Neural progenitor cell (in vitro differentiated cells): ENCODE measurements at regions not wholly inside any gene's neighbourhood (a gene's known extent, or its start where the extent isn't known, plus 50 kb on each side); places are given as distances from the start of the nearest gene placed in this dataset.

Source experiments
- DNase-seq: peaks from one replicate; pipeline ENCODE4 v3.0.0-alpha.2; 2016; ENCODE audit warnings: low spot score
- H2AFZ ChIP-seq: fragments of 200-600 bp; sonication (generic); replicated peaks from 2 replicates; pipeline ENCODE4 v1.6.1; 2016; ENCODE audit warnings: antibody characterized with exemption
- H3F3A ChIP-seq: fragments of 200-600 bp; sonication (generic); 2 replicates; pipeline ENCODE4 v1.6.1; 2016; ENCODE audit warnings: antibody characterized with exemption, low read depth
- H3K27ac ChIP-seq: fragments of 200-600 bp; sonication (generic); 2 replicates; pipeline ENCODE4 v1.5.1; 2016; ENCODE audit warnings: mild to moderate bottlenecking
- H3K27me3 ChIP-seq: fragments of 200-600 bp; sonication (generic); 2 replicates; pipeline ENCODE4 v1.6.1; 2016; ENCODE audit warnings: mild to moderate bottlenecking, moderate library complexity
- H3K36me3 ChIP-seq: fragments of 200-600 bp; sonication (generic); 2 replicates; pipeline ENCODE4 v1.5.1; 2016
- H3K4me1 ChIP-seq: fragments of 200-600 bp; sonication (generic); 2 replicates; pipeline ENCODE4 v1.6.1; 2016; ENCODE audit warnings: mixed run types
- H3K4me2 ChIP-seq: fragments of 200-600 bp; sonication (generic); 2 replicates; pipeline ENCODE4 v1.6.1; 2016
- H3K4me3 ChIP-seq: fragments of 200-600 bp; sonication (generic); 2 replicates; pipeline ENCODE4 v1.5.1; 2016
- H3K79me2 ChIP-seq: fragments of 200-600 bp; sonication (generic); 2 replicates; pipeline ENCODE4 v1.6.1; 2016; ENCODE audit warnings: low read depth
- H3K9ac ChIP-seq: fragments of 200-600 bp; sonication (generic); 2 replicates; pipeline ENCODE4 v1.6.1; 2016
- H3K9me3 ChIP-seq: fragments of 200-600 bp; sonication (generic); 2 replicates; pipeline ENCODE4 v1.5.1; 2016; ENCODE audit warnings: low read depth
- H4K20me1 ChIP-seq: fragments of 200-600 bp; sonication (generic); 2 replicates; pipeline ENCODE4 v1.6.1; 2016; ENCODE audit warnings: low read depth
- H3K27ac Mint-ChIP-seq: 3 replicates; pipeline ENCODE4 v1.8.0; 2021; ENCODE audit warnings: mixed read lengths
- H3K27me3 Mint-ChIP-seq: 2 replicates; pipeline ENCODE4 v1.8.0; 2022; ENCODE audit warnings: low read depth, mild to moderate bottlenecking, inconsistent platforms, moderate library complexity, mixed read lengths; ENCODE audit not compliant: insufficient read depth
- H3K36me3 Mint-ChIP-seq: 3 replicates; pipeline ENCODE4 v1.8.0; 2021; ENCODE audit warnings: mixed read lengths
- H3K4me1 Mint-ChIP-seq: 3 replicates; pipeline ENCODE4 v1.8.0; 2021; ENCODE audit warnings: mixed read lengths
- H3K4me3 Mint-ChIP-seq: 3 replicates; pipeline ENCODE4 v1.8.0; 2021; ENCODE audit warnings: mild to moderate bottlenecking, moderate library complexity, mixed read lengths
- H3K9me3 Mint-ChIP-seq: 3 replicates; pipeline ENCODE4 v1.8.0; 2020; ENCODE audit warnings: mixed read lengths
- CTCF ChIP-seq: fragments of 200-600 bp; sonication (generic); IDR thresholded peaks from 2 replicates; pipeline ENCODE4 v1.5.1; 2017; ENCODE audit warnings: antibody characterized with exemption, mild to moderate bottlenecking
- EZH2 ChIP-seq: fragments of 200-600 bp; sonication (generic); IDR thresholded peaks from 2 replicates; pipeline ENCODE4 v1.6.1; 2017; ENCODE audit warnings: antibody characterized with exemption, mild to moderate bottlenecking, moderate library complexity
- EZH2phosphoT487 ChIP-seq: fragments of 200-600 bp; sonication (generic); IDR thresholded peaks from 2 replicates; pipeline ENCODE4 v1.6.1; 2017; ENCODE audit warnings: antibody characterized with exemption

DNA sequence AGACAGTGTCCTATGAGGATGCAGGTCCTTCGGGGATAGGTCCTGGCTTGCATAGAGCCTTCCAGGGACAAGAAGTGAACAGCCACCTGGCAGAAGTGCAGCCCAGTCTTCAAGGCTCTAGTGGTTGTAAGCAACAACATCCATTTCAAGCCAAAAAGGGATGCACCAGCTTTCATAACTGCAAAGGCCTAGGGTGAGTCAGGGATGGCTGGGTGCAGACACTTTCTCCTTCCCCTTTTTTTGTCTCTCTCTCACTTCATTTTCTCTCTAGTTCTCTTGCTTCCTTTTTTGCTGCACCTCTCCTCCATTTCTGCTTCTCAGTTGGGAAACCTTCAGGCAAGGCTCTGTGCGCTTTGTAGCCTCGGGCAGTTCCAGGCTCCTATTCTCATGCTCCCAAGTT, 196.2 kb upstream of the ZNF536 start:
- peaks cover 4% of the 10 kb centered on the region for H3K4me1 ChIP-seq
- no peak overlapping the region for H3K27ac Mint-ChIP-seq
- H3K79me2 ChIP-seq: no peaks in the 10 kb centered on the region
- H3K4me2 ChIP-seq: no peak overlapping the region
- no peak overlapping the region for H3K4me3 ChIP-seq
- peaks cover 6% of the 10 kb centered on the region for H3K27me3 Mint-ChIP-seq
- H3K36me3 Mint-ChIP-seq: no peaks in the 10 kb centered on the region
- H3K4me1 Mint-ChIP-seq: no peaks in the 10 kb centered on the region
- peaks cover 4% of the 10 kb centered on the region for H3K36me3 ChIP-seq
- no peak overlapping the region for H3K4me3 Mint-ChIP-seq
- peaks cover 12% of the 10 kb centered on the region for H3F3A ChIP-seq
- H4K20me1 ChIP-seq: no peaks in the 10 kb centered on the region
- H3K27me3 ChIP-seq: no peaks in the 10 kb centered on the region
- no peak for DNase-seq
- H3K9ac ChIP-seq: no peak overlapping the region
- peaks cover 9% of the 10 kb centered on the region for H3K9me3 ChIP-seq
- H3K27ac ChIP-seq: no peak overlapping the region
- H2AFZ ChIP-seq: no peak overlapping the region
- peaks cover 20% of the 10 kb centered on the region for H3K9me3 Mint-ChIP-seq
- TF ChIP-seq EZH2phosphoT487 (no peak), EZH2 (no peak), CTCF (no peak)

GRCh38 chr19:30178721-30179402, 193.3 kb upstream of the ZNF536 start:
- no peaks in the 10 kb centered on the region for H3K27me3 ChIP-seq
- Mint-ChIP-seq H3K4me1 (no peaks in the 10 kb centered on the region), H3K4me3 (no peak overlapping the region), H3K9me3 (peaks cover 40% of the 10 kb centered on the region), H3K27me3 (peaks cover 5% of the 10 kb centered on the region), H3K36me3 (no peaks in the 10 kb centered on the region), H3K27ac (no peak overlapping the region)
- no peak overlapping the region for H3K4me3 ChIP-seq
- peaks cover 10% of the 10 kb centered on the region for H3K36me3 ChIP-seq
- TF ChIP-seq CTCF (no peak), EZH2phosphoT487 (no peak), EZH2 (no peak)
- DNase-seq: no peak
- peaks cover 12% of the 10 kb centered on the region for H3F3A ChIP-seq
- peaks cover 24% of the 10 kb centered on the region for H3K9me3 ChIP-seq
- H3K9ac ChIP-seq: no peak overlapping the region
- H3K79me2 ChIP-seq: no peaks in the 10 kb centered on the region
- H2AFZ ChIP-seq: peak overlapping the region; percentile 26
- H3K27ac ChIP-seq: peak overlapping the region; percentile 20
- no peaks in the 10 kb centered on the region for H4K20me1 ChIP-seq
- H3K4me2 ChIP-seq: peak overlapping the region; percentile 27
- H3K4me1 ChIP-seq: peaks cover 4% of the 10 kb centered on the region

DNA sequence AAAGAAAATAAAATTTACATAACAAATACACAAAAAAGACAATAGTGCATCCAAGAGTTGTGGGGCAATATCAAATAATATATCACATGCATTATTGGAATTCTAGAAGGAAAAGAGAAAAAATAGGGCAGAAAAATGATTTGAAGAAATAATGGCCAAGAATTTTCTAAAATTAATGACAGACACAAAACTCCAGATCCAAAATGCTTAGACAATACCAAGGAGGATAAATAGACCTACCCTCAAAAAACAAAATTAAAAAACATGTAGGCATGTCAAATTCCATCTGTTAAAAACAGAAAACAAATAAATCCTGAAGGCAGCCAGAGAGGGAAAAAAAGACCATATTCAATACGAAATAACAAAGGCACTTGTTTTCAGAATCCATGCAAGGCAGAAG, 191.5 kb upstream of the ZNF536 start:
- Mint-ChIP-seq H3K4me1 (no peaks in the 10 kb centered on the region), H3K9me3 (peaks cover 54% of the 10 kb centered on the region), H3K27ac (no peak overlapping the region), H3K27me3 (peaks cover 8% of the 10 kb centered on the region), H3K36me3 (no peaks in the 10 kb centered on the region), H3K4me3 (no peak overlapping the region)
- peaks cover 35% of the 10 kb centered on the region for H3K9me3 ChIP-seq
- H3K27ac ChIP-seq: no peak overlapping the region
- no peaks in the 10 kb centered on the region for H3K27me3 ChIP-seq
- H3K9ac ChIP-seq: no peak overlapping the region
- peaks cover 12% of the 10 kb centered on the region for H3F3A ChIP-seq
- no peaks in the 10 kb centered on the region for H4K20me1 ChIP-seq
- no peak overlapping the region for H2AFZ ChIP-seq
- peaks cover 10% of the 10 kb centered on the region for H3K36me3 ChIP-seq
- H3K4me1 ChIP-seq: peaks cover 4% of the 10 kb centered on the region
- H3K79me2 ChIP-seq: no peaks in the 10 kb centered on the region
- H3K4me3 ChIP-seq: no peak overlapping the region
- no peak overlapping the region for H3K4me2 ChIP-seq
- TF ChIP-seq EZH2: no peak
- TF ChIP-seq EZH2phosphoT487: no peak
- no peak for TF ChIP-seq CTCF
- no peak for DNase-seq
